ENCODE measurements at regions not wholly inside any gene's neighbourhood (a gene's known extent, or its start where the extent isn't known, plus 50 kb on each side); places are given as distances from the start of the nearest gene placed in this dataset.
A peak's percentile ranks its signal among the peaks of the same experiment; 100 is the strongest.

DNA sequence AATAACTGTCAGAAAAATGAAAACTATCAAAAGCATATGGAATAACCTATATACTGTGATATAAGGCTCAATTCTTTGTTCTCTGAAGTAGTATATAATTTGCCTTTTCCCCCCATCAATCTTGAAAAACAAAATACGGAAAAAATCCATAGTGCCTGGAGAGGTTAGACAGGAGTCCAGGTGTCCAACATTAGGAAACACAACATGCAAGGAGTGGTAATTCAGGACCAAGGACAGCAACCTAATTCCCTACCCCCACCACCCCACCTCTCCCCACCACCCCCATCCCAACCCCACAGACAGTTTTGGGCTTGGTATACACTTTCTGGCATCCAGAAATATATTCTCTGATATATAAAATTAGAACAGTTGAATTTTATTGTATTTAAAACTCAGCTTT lies 55.1 kb upstream of the SLC25A26 start:
- no peak for DNase-seq (ENCODE audit: low read depth)

DNA sequence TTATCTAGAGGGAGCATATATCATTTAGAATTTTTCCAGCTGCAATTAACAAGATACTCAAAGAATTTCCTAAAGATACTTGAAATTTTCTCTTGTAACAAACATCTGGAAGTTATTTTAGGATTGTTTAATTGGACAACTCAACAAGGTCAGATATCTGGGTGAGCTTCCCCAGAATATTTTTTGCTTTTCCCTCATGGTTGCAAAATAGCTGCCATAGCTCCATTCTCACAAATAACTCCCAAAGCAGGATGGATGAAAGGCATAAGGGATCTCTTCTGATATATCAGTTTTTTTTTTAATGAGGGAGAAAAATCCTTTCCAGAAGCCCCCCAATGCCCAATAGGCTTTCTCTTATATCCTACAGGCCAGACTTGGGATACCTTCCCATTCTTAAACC lies 56.6 kb upstream of the SLC25A26 start:
- DNase-seq (ENCODE audit: low read depth): no peak

DNA sequence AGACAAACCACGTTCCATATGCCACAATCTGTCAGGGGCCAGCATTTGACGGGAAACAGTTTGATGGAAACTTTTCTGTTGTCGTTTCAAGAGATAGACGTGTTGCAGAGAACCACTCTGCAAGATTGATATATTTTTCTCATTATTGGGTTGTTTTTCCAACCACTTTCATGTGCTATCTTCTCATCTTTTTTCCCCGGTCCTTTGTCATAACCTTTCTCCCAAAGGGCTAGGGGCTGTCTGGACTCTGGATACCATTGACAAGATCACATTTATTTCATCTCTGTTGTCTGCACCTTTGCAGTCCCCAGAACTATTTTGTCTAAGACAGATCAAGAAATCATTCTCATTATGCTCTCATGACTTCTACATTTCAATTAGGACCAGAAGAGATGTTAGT lies 57.6 kb upstream of the SLC25A26 start:
- DNase-seq (ENCODE audit: low read depth): no peak

DNA sequence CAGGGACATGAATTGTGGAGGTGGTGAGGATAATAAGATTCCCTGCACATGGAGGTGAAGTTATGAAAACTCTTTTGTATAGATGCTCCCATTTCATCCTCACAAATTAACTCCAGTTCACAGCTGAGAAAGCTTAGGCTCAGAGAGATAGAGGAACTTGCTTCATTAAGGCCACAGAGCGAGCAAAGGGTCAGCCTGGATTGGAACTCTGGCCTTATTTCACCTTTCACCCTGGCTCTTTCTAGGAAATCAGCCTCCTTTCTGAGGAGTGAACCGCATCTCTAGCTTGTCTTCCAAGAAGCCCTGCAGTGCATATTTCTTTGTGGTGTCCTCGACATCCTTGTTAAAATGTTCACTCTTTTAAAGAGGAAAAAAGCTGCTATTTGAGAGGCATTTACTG lies 58.0 kb upstream of the SLC25A26 start:
- no peak for DNase-seq (ENCODE audit: low read depth)

DNA sequence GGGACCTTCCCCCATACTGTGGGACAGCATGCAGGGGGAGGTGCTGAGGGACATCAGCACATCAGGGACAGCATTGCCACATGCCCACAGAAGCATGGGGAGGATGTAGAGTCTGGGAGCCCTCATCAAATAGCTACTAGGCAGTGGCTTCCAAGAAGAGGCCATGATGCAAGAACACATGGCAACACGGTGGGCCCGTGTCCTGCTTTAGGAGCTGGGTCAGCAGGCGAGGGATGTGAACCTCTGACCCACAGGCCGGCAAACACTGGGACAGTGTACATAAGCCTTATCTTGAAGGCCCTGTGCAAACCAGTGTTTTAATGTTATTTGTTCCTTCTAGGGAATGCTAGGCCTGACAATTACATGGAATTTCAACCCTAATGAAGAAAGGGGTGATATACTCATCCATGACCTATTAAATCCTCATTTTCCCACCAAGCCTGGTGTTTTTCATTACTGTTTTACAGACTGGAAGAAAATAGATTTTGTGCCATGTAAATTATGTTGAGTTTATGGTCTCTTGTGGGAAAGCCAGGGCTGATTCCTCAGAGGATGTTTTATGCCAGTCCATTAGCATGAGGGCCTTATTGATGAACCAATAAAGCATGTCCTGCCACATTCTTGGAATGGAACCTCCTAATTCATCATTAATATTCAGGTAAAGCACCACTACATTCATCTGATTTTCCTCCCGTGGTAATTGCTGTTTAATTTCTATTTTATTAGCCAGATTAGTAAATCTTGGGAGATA lies 61.7 kb upstream of the SLC25A26 start:
- DNase-seq (ENCODE audit: low read depth): no peak

DNA sequence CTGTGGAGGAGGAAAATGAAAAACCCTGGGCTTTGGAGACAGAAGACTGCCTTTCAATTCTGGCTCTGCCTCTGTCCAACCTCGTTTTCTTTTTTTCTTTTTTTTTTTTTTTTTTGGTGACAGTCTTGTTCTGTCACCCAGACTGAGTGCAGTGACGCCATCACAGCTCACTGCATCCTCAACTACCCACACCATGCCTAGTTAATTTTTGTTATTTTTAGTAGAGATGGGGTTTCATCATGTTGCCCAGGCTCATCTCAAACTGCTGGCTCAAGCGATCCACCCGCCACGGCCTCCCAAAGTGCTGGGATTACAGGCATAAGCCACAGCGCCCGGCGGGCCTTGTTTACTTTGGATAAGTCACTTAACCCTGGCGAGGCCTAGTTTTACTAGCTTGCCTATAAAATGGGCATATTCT lies 66.3 kb upstream of the SLC25A26 start:
- DNase-seq (ENCODE audit: low read depth): no peak

DNA sequence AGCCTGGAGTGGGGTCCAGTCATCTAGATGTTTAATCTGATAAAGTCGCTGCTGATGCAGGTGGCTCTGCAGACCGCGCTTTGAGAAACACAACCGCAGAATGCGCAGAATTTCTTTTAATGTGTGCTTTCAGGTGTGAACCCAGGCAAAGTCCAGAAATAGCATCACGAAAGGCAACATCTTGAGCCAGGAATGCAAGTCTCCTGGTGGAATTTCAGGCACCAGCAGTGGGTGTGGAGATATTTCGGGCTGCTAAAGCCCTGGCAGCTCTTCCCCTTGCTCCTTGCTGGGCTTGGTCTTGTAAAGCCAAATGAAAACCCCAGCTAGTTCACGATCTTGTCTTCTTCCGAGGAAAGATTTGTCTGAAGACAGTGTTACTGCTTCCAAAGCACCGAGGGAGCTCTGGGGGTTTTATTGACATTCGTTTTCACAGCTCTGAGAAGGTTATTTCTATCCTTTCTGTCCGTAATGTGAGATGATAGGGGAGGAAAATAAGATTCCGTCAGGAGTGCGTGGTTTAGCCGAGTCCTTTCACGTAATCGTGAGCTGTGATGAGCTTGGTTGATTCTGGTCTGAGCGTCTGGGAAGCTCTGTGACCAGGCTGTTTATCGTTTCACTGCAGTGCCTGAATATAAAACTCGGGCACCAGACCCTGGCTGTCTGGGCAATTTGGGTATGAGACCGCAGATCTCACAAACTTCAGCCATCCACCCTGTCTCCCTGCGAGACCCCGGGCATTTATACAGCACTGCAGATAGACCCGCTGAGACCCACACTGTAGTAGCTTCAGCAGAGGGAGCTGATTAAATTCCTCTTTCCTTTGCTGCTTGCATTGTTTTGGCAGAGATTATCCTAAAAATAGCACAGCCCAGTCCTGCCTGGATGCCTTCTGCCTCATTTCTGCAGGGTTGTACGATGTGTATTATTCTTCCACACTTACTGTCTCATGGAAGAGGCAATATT lies 67.0 kb upstream of the SLC25A26 start:
- DNase-seq (ENCODE audit: low read depth): no peak

DNA sequence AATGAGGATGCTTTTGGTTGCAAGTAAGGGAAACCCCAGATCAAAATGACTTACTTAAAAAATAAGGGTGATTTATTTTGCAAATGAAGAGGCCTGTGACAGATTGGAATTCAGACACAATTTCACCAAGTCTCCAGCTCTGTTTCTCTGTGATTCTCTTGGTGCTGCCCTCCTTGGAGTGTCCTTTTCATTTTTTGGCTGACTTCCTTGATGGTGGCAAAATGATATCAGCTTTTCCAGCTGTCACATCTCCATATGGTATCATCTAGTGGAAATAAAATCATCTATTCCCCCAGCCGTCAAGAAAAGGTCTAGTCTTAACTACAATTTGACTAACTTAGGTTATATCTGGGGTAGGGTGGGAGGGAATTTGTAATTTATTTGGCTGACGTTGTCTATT lies 68.5 kb upstream of the SLC25A26 start:
- no peak for DNase-seq (ENCODE audit: low read depth)

DNA sequence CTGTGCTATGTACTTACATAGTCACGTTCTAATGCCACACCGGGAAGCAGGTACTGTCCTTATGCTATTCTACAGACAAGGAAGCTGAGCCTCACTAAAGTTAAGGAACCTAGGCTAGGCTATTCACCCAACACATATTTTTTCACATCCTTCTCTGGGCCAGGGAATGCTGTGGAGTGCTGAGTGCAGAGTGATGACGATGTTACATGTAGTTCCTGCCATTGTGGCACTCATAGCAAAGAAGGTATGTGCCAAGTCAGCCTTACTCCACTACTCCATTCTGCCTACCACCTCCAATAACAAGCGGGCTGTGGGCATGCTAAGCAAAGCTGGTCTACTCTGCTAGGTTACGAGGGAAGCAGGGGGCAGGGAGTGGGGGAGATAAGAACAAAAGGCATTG lies 69.8 kb upstream of the SLC25A26 start:
- DNase-seq (ENCODE audit: low read depth): no peak

DNA sequence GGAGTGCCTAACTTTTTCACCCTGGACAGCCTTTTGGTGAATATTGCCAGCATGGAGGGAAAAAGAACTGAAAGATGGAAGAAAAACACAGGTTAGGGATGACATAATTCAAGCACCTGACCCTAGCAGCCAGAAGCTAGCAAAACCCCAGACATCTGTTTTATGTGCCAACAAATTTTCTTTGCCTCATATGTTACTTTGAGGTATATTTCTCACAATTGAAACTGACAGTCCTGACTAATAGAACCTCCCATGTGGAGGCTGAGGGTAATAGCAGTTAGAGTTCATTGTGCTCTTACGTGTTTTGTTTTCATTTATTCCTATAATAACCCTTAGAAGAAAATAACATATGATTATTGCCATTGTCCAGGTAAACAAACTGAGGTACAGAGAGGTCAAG lies 71.5 kb upstream of the SLC25A26 start:
- DNase-seq (ENCODE audit: low read depth): no peak

DNA sequence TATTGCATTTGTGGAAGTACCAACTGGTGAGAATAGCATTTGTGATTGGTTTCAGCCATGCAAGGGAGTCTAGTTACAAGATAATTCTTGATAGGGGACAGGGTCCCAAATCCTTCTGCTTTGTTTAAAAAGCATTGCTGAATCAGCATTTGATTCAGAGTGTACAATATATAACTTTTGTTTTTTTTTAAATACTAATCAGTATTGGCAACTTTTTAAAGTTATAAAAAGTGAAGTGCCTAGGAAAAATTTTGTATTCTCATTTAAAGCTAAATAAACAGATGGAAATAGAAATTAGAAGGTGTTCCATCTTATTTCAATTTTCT lies 75.4 kb upstream of the SLC25A26 start:
- DNase-seq (ENCODE audit: low read depth): no peak

DNA sequence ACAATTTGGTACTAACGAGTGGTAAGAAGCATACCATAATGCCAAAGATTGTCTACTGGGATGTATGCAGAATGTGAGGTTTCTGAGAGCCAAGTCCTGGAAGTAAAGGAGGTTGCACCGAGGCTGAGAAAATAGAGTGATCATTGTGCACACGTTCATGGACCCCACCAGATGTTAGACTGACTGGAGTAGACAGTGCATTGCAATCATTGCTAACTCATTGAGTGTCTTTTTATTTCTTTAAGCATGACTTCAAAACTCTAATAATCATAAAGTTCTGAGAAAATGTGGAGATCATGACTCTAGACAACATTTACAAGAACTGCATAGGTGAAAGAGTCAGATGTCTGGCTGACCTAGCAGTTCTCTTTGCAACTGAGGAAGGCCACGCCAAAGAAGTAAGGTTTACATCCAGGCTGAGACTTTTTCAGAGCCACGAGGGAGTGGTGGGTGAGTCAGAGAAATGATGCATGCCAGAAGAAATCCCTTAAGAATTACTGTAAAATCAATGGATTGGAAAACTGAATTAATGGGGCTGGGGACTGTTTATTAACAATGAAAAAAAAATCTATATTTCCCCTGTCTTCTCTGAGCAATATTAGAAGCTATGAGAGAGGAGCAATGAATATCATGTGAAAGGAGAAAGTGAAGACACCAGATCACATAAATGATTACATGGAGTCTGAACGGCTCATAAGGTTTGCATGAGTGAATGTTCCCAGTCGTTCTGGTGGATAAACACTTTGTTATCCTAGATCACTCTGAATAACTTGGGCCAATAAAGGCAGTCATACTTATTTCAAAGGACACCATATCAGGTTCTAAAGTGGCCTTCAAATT lies 76.0 kb upstream of the SLC25A26 start:
- DNase-seq (ENCODE audit: low read depth): peak; percentile 50

DNA sequence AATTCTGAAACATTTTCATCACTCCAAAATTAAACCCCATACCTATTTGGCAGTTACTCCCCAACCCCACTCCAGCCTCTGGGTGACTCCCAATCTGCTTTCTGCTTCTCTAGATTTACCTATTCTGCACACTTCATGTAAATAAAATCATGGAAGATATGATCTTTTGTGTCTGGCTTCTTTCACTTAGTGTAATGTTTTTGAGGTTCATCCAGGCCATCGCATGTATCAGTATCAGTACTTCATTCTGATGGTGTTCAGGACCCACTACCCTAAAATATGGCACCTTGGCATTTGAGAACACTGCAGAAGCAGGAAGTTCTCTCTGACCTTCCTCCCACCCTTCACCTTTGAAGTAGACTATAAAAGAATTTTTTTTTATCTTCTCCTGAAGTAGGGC lies 78.7 kb upstream of the SLC25A26 start:
- no peak for DNase-seq (ENCODE audit: low read depth)

DNA sequence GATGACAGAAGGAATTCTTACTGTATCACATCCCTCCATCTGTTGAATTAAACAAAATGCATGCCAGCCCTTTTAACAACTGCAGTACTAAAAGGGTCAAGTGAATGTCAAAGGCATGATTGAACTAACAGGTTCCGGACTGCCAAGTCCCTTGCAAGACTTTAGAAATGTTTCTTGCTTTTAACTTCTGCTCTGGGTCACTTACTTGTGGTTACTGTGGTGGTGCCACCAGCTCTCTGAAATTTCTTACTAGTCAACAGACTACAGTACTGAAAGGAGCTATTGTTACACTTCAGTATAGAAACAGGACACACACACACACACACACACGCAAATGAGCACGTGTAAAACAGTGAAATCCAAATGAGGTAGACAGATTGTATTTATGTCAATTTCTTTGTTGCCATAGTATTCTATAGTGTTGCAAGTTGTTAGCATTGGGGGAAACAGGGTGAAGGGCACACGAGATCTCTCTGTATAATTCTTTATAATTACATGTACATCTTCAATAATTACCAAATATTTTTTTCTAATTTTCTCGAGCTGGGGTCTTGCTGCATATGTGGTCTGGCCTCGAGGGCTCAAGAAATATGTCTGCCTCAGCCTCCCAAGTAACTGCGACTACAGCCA lies 79.9 kb upstream of the SLC25A26 start:
- DNase-seq (ENCODE audit: low read depth): peak; percentile 68

DNA sequence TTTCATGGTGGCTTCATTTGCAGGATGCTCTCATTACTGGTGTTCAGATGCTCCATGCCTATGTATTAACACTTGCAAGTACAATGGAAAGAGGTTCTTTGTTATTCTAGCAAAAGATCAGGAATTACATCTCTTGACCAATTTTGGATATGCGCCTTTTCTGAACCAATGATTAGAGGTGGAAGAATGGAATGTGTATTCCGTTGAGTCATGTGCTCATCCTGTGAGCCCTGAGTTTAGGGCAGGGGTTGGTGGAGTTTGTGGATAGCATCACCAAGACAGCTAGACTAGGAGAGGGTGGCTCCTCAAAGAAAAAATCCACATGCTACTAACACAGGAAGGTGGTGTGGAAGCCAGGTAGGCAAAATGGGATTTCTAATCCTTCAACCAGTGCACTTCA lies 80.7 kb upstream of the SLC25A26 start:
- DNase-seq (ENCODE audit: low read depth): no peak

DNA sequence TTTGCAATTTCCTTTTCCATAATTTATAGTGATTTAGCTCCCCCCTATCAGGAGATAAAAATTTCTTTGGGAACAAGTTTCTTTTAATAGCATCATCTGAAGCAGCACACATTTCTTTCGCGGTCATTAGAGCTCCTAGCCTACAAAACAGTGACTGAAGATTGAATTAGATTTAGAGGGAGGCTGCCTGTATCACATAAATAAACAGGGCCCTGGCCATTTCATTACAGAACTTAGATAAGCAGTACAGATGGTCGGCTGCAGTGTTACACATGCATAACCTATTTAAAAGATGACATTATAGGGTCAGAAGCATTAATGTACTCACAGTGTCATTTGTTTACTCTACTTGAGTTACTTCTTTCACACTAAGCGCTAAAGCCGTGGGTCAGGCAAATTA lies 81.4 kb upstream of the SLC25A26 start:
- no peak for DNase-seq (ENCODE audit: low read depth)

DNA sequence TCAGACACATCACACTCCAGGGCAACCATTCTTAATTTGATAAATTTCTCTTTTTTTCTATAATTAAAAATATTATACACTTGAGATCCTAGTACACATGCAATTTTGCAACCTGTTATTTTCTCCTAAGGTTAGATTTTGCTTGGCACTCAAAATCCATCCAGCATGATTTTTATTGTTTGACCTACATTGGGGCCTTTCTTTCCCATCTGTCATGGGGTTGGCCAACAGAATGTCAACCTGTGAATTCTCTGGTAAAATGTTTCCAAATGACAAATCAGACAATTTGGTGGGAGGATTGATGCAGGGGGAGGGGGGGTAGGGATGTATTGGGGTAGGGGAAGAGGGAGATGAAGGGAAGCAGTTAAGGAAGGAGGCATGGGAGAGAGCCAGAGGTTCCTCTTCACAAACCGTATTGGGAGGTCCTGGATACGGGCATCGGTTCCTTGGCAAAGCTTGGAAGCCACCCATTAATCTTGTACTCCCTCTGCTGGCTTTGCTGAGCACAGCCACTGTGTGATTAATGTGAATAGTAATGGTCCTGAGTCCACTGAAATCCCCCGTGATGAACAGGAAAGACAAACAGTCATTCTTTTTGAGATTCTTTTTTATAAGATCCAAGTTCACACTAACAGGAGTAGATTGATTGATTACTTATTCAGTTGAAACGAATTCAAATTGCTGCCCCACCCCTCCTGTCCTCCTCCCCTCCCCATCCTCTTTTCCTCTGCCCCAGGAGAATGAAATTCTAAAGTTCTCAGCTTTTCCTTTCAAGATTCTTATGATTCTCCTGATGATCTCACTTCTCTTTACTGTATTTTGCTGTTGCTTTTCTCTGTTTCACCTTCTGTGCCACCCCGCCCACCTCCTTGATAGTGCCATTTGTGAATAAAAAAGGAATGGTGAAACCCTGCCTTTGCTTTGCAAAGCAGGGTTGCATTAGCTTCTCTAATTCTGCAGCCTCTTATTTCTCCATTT lies 82.2 kb upstream of the SLC25A26 start:
- DNase-seq (ENCODE audit: low read depth): peak; percentile 69

DNA sequence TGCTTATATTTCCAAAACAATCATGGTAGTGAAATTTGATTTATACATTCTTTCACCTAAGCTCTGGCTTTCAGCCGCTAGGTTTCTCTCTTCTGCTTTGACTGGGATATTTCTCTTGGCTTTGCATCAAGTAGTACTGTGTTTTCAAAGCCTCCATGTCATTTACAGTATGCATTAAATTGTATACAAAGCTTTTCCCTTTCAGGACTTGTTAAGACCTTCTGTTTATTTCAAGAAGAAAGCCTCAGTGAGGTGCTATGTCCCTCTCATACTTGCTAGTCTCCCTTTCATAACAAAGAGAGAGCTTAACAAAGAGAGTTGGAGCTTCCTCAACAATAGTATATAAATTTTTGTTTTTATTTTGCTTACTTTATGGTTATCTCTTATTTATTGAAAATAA lies 84.2 kb upstream of the SLC25A26 start:
- no peak for DNase-seq (ENCODE audit: low read depth)

DNA sequence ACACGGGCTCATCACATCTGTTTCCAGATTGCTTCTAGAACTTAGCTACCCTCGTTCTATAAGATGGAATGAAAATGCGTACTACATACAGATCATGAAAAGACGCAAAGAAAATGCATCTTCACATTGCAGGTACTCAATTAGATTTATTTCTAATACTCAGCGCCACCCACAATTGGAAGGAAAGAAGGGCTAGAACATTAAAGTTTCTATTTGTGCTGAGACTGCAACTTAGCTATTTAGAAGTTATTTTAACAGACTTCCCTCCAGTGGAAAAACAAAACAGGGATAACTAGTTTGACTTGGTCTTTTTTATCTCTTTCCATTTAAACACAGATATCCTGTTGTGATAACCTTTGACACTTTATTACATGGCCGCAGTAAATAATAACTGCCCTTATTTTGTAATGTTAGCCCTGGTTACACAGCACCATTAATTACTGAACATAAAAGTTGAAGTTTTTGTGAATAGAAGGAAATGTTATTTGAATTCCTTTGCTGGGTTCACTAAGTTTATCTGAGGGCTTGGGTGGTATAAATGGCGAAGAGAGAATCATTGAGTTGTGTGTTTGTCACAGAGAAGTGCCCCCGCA lies 86.9 kb upstream of the SLC25A26 start:
- DNase-seq (ENCODE audit: low read depth): no peak

Data from HT1080 (cell line).